ENCODE measurements at regions not wholly inside any gene's neighbourhood (a gene's known extent, or its start where the extent isn't known, plus 50 kb on each side); places are given as distances from the start of the nearest gene placed in this dataset.
"Not testable (repeated sequence)": the region's sequence is repeated elsewhere in the genome, so short reads cannot be mapped to it uniquely, and the experiment has no call there.

DNA sequence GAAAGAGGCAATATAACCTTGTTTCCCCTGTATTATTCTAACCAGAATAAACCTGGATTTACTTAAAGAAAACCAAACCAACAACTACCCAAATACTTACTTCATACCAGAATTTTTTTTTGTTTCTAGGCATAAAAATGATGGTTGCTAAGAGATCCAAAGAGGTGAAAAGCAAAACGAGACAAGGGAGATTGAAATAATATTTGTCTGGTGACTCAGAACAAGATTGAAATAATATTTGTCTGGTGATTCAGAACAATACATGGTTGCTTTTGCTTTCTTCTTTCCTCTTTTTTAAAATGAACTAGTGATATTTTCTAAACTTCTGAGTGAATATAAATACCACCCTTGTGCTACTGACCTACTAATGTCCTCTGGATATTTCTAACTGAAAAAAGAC lies 592.9 kb downstream of the KCTD12 start:
- no peak overlapping the region for H3K4me3 ChIP-seq (ENCODE audit: low read length)
- peak; percentile 58 for DNase-seq (ENCODE audit: low read depth)
- TF ChIP-seq, protein P1, sequence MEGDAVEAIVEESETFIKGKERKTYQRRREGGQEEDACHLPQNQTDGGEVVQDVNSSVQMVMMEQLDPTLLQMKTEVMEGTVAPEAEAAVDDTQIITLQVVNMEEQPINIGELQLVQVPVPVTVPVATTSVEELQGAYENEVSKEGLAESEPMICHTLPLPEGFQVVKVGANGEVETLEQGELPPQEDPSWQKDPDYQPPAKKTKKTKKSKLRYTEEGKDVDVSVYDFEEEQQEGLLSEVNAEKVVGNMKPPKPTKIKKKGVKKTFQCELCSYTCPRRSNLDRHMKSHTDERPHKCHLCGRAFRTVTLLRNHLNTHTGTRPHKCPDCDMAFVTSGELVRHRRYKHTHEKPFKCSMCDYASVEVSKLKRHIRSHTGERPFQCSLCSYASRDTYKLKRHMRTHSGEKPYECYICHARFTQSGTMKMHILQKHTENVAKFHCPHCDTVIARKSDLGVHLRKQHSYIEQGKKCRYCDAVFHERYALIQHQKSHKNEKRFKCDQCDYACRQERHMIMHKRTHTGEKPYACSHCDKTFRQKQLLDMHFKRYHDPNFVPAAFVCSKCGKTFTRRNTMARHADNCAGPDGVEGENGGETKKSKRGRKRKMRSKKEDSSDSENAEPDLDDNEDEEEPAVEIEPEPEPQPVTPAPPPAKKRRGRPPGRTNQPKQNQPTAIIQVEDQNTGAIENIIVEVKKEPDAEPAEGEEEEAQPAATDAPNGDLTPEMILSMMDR (conservative IDR thresholded peaks at IDR 0.05; ENCODE audit: low read length) = no peak

DNA sequence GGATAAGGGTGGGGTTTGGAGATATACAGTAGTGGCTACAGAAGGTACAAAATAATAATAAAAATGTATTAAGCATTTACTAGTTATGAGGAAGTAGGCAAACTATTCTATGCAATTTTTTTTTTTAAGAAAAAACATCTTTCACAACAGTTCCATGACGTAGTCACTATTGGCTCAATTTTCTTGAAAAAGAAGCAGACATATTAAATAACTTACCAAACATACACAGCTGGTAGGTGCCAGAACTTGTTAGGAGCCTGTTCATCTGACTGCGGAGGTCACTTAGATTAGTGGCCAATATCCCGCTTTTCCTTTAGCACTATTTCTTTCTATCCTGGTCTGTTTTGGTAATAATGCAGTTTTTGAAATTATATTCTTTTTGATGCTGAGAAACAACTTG lies 593.5 kb downstream of the KCTD12 start:
- no peak for DNase-seq (ENCODE audit: low read depth)
- TF ChIP-seq, protein P1 (conservative IDR thresholded peaks at IDR 0.05; ENCODE audit: low read length) = no peak
- H3K4me3 ChIP-seq (ENCODE audit: low read length) = no peak overlapping the region

DNA sequence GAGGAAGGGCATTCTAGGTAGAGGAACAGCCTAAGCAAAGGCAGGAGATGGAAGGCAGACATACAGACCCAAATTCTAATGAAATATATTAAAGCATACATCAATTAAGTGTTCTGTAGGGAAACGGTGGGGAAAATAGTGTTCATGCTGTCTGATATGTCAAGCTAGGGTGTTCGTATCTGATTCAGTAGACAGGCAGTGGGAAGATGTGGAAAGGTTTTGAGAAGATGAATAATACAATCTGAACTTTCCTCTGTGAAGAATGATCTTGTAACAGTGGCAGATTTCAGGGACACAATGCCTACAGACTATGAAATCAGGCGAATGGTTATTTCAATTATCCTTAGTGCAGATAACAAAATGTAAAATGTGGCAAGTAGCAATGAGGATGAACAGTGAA lies 594.2 kb downstream of the KCTD12 start:
- H3K4me3 ChIP-seq (ENCODE audit: low read length) = no peak overlapping the region
- TF ChIP-seq, protein P1 (conservative IDR thresholded peaks at IDR 0.05; ENCODE audit: low read length) = no peak

DNA sequence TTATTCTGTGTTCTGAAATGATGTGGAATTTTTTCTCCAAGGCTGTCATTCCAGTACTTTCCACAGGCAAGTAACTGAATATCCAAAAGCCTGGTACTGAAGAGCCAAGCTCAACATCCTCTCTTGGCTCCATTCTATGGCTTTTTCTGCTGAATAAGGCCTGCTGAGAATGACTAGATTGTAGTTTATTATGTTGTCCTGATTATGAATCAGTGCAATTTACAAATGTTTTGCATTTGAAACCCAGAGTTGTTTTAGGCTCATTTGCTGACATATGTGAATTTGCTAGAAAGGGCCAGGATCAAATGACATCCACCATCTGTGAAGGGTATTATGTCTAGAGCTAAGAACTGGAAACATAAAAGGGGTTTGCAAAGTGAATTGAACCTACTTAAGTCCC lies 596.6 kb downstream of the KCTD12 start:
- no peak for DNase-seq (ENCODE audit: low read depth)
- no peak overlapping the region for H3K4me3 ChIP-seq (ENCODE audit: low read length)
- TF ChIP-seq, protein P1 (conservative IDR thresholded peaks at IDR 0.05; ENCODE audit: low read length) = no peak

More for the DNA sequence above, 594.2 kb downstream of the KCTD12 start:
- no peak for DNase-seq (ENCODE audit: low read depth)

DNA sequence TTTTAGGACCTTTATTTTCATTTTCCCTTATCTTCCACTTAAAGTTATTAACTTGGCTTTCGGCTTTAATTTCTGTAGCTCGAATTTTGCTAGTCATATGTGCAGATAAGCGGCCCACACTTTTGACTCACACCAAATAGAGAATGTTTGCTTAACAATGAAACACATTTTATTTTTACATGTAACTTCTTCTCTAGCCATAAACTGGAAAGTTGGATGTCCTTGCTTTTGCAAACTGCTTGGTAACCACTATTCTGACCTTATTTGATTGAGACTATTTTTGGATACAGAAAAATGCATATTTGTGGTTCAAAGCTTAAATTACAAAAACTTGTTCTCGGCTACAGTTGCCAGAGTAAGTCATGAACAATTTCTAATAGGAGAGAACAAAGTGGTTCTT lies 600.0 kb downstream of the KCTD12 start:
- no peak overlapping the region for H3K4me3 ChIP-seq (ENCODE audit: low read length)
- TF ChIP-seq, protein P1 (conservative IDR thresholded peaks at IDR 0.05; ENCODE audit: low read length) = no peak
- peak; percentile 63 for DNase-seq (ENCODE audit: low read depth)

DNA sequence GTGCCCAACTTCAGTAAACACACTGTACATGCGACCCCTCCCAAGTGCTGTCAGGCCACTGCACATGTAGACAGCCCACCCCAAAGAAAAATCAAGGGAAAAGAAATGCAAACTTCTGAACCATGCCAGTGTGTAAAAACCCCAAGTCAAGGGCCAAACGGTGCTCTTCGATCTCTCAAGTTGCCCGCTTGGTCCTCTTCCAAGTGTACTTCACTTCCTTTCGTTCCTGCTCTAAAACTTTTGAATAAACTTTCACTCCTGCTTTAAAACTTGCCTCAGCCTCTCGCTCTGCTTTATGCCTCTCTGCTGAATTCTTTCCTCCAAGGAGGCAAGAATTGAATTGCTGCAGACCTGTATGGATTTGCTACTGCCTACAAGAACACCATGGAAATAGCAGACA lies 600.7 kb downstream of the KCTD12 start:
- no peak for DNase-seq (ENCODE audit: low read depth)
- TF ChIP-seq, protein P1 (conservative IDR thresholded peaks at IDR 0.05; ENCODE audit: low read length) = no peak
- H3K4me3 ChIP-seq (ENCODE audit: low read length) = no peak overlapping the region

DNA sequence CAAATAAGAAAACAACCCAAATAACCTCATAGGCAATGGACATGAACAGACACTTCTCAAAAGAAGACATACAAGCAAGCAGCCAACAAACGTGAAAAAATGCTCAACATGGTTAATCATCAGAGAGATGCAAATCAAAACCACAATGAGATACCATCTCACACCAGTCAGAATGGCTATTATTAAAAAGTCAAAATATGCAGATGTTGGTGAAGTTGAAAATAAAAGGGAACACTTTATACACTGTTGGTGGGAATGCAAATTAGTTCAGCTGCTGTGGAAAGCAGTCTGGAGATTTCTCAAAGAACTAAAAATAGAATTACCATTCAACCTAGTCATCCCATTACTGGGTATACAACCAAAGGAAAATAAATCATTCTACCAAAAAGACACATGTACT lies 606.4 kb downstream of the KCTD12 start:
- H3K4me3 ChIP-seq (ENCODE audit: low read length); DNase-seq (ENCODE audit: low read depth): not testable (repeated sequence)

DNA sequence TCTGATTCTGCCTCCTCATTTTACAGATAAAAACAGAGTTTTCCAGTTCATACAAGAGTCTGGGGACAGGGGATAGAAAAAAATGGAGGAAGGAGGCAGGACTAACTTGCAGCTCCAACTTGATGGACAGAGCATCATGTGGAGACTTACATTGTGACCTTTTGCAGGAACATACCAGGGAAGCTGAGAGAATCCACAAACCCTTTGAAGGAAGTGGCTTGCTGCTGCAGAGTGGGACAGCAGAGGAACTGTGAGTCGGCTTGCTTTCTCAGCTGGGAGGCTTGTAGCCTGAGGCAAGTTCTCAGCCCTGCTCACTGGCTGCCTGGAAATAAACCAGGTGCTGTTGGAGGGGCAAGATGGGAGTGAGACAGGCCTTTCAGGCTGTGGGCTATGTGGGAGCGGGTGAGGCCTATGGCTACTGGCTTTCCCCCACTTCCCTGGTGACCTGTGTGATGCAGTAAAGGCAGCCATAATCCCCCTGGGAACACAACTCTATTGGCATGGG lies 614.4 kb downstream of the KCTD12 start:
- DNase-seq (ENCODE audit: low read depth) = no peak
- TF ChIP-seq, protein P1 (conservative IDR thresholded peaks at IDR 0.05; ENCODE audit: low read length) = no peak
- no peak overlapping the region for H3K4me3 ChIP-seq (ENCODE audit: low read length)

DNA sequence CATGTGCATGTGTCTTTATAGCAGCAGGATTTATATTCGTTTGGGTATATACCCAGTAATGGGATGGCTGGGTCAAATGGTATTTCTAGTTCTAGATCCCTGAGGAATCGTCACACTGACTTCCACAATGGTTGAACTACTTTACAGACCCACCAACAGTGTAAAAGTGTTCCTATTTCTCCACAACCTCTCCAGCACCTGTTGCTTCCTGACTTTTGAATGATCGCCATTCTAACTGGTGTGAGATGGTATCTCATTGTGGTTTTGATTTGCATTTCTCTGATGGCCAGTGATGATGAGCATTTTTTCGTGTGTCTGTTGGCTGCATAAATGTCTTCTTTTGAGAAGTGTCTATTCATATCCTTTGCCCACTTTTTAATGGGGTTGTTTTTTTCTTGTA lies 617.9 kb downstream of the KCTD12 start:
- not testable (repeated sequence) for DNase-seq (ENCODE audit: low read depth); H3K4me3 ChIP-seq (ENCODE audit: low read length)

Data from AG10803 (cell line).